ENCODE measurements at regions not wholly inside any gene's neighbourhood (a gene's known extent, or its start where the extent isn't known, plus 50 kb on each side); places are given as distances from the start of the nearest gene placed in this dataset.

GRCh38 chr15:100723315-100723801, 121.0 kb downstream of the ASB7 start:
- no peak overlapping the region for H3K27ac Mint-ChIP-seq
- no peak overlapping the region for H3K4me3 Mint-ChIP-seq
- H3K4me2 ChIP-seq, result no peak overlapping the region
- TF ChIP-seq JUNB (IDR thresholded peaks at IDR 0.05; ENCODE audit: unreplicated experiment) (no peak), CREB1 (CRISPR knock-in tag; IDR thresholded peaks at IDR 0.05; ENCODE audit: low read depth) (no peak), EZH2phosphoT487 (IDR thresholded peaks at IDR 0.05; ENCODE audit: unreplicated experiment) (no peak), STAT1 (IDR thresholded peaks at IDR 0.05; ENCODE audit: unreplicated experiment) (no peak), NANOG (IDR thresholded peaks at IDR 0.05; ENCODE audit: borderline replicate concordance) (no peak), POLR2AphosphoS5 (IDR thresholded peaks at IDR 0.05; ENCODE audit: low read depth) (no peak), REST (IDR thresholded peaks at IDR 0.05; ENCODE audit: unreplicated experiment) (no peak), ZNF114 (CRISPR knock-in tag; IDR thresholded peaks at IDR 0.05) (no peak), ZNF331 (CRISPR knock-in tag; IDR thresholded peaks at IDR 0.05; ENCODE audit: low read depth) (no peak), EZH2 (IDR thresholded peaks at IDR 0.05; ENCODE audit: low read depth, unreplicated experiment) (no peak)
- TF ChIP-seq, protein P1, sequence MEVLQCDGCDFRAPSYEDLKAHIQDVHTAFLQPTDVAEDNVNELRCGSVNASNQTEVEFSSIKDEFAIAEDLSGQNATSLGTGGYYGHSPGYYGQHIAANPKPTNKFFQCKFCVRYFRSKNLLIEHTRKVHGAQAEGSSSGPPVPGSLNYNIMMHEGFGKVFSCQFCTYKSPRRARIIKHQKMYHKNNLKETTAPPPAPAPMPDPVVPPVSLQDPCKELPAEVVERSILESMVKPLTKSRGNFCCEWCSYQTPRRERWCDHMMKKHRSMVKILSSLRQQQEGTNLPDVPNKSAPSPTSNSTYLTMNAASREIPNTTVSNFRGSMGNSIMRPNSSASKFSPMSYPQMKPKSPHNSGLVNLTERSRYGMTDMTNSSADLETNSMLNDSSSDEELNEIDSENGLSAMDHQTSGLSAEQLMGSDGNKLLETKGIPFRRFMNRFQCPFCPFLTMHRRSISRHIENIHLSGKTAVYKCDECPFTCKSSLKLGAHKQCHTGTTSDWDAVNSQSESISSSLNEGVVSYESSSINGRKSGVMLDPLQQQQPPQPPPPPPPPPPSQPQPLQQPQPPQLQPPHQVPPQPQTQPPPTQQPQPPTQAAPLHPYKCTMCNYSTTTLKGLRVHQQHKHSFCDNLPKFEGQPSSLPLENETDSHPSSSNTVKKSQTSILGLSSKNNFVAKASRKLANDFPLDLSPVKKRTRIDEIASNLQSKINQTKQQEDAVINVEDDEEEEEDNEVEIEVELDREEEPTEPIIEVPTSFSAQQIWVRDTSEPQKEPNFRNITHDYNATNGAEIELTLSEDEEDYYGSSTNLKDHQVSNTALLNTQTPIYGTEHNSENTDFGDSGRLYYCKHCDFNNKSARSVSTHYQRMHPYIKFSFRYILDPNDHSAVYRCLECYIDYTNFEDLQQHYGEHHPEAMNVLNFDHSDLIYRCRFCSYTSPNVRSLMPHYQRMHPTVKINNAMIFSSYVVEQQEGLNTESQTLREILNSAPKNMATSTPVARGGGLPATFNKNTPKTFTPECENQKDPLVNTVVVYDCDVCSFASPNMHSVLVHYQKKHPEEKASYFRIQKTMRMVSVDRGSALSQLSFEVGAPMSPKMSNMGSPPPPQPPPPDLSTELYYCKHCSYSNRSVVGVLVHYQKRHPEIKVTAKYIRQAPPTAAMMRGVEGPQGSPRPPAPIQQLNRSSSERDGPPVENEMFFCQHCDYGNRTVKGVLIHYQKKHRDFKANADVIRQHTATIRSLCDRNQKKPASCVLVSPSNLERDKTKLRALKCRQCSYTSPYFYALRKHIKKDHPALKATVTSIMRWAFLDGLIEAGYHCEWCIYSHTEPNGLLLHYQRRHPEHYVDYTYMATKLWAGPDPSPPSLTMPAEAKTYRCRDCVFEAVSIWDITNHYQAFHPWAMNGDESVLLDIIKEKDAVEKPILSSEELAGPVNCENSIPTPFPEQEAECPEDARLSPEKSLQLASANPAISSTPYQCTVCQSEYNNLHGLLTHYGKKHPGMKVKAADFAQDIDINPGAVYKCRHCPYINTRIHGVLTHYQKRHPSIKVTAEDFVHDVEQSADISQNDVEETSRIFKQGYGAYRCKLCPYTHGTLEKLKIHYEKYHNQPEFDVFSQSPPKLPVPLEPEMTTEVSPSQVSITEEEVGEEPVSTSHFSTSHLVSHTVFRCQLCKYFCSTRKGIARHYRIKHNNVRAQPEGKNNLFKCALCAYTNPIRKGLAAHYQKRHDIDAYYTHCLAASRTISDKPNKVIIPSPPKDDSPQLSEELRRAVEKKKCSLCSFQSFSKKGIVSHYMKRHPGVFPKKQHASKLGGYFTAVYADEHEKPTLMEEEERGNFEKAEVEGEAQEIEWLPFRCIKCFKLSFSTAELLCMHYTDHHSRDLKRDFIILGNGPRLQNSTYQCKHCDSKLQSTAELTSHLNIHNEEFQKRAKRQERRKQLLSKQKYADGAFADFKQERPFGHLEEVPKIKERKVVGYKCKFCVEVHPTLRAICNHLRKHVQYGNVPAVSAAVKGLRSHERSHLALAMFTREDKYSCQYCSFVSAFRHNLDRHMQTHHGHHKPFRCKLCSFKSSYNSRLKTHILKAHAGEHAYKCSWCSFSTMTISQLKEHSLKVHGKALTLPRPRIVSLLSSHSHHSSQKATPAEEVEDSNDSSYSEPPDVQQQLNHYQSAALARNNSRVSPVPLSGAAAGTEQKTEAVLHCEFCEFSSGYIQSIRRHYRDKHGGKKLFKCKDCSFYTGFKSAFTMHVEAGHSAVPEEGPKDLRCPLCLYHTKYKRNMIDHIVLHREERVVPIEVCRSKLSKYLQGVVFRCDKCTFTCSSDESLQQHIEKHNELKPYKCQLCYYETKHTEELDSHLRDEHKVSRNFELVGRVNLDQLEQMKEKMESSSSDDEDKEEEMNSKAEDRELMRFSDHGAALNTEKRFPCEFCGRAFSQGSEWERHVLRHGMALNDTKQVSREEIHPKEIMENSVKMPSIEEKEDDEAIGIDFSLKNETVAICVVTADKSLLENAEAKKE (CRISPR knock-in tag; IDR thresholded peaks at IDR 0.05), result no peak
- TF ChIP-seq, protein P2, sequence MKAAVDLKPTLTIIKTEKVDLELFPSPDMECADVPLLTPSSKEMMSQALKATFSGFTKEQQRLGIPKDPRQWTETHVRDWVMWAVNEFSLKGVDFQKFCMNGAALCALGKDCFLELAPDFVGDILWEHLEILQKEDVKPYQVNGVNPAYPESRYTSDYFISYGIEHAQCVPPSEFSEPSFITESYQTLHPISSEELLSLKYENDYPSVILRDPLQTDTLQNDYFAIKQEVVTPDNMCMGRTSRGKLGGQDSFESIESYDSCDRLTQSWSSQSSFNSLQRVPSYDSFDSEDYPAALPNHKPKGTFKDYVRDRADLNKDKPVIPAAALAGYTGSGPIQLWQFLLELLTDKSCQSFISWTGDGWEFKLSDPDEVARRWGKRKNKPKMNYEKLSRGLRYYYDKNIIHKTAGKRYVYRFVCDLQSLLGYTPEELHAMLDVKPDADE (IDR thresholded peaks at IDR 0.05), result no peak
- TF ChIP-seq, protein P3, sequence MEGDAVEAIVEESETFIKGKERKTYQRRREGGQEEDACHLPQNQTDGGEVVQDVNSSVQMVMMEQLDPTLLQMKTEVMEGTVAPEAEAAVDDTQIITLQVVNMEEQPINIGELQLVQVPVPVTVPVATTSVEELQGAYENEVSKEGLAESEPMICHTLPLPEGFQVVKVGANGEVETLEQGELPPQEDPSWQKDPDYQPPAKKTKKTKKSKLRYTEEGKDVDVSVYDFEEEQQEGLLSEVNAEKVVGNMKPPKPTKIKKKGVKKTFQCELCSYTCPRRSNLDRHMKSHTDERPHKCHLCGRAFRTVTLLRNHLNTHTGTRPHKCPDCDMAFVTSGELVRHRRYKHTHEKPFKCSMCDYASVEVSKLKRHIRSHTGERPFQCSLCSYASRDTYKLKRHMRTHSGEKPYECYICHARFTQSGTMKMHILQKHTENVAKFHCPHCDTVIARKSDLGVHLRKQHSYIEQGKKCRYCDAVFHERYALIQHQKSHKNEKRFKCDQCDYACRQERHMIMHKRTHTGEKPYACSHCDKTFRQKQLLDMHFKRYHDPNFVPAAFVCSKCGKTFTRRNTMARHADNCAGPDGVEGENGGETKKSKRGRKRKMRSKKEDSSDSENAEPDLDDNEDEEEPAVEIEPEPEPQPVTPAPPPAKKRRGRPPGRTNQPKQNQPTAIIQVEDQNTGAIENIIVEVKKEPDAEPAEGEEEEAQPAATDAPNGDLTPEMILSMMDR (conservative IDR thresholded peaks at IDR 0.05; ENCODE audit: low read depth in 2 of 2), result no peak
- H2AFZ ChIP-seq, result no peak overlapping the region
- ATAC-seq (no peak), DNase-seq (ENCODE audit: low spot score) (no peak)
- H3K36me3 ChIP-seq (ENCODE audit: insufficient read depth), result no peaks in the 10 kb centered on the region
- H3K36me3 Mint-ChIP-seq (ENCODE audit: low read depth), result no peaks in the 10 kb centered on the region
- 0 out of 2 replicates have a peak, but pooled peaks cover 1% of the 10 kb centered on the region for H3K9me2 ChIP-seq (ENCODE audit: insufficient read depth)
- H3F3A ChIP-seq (replicated peaks; ENCODE audit: low read depth), result no peaks in the 10 kb centered on the region
- 0 out of 2 replicates have a peak, but pooled peaks cover 7% of the 10 kb centered on the region for H3K4me1 ChIP-seq (ENCODE audit: insufficient read depth)
- H3K27me3 Mint-ChIP-seq (ENCODE audit: insufficient read depth, low read depth, poor library complexity), result peaks cover 7% of the 10 kb centered on the region
- no peaks in the 10 kb centered on the region; the same call in 2 of the 3 replicates for H3K9me3 Mint-ChIP-seq
- no peak overlapping the region for H3K4me3 ChIP-seq
- no peaks in the 10 kb centered on the region for H3K27me3 ChIP-seq (ENCODE audit: insufficient read depth)
- H3K79me2 ChIP-seq (replicated peaks; ENCODE audit: insufficient read depth), result no peaks in the 10 kb centered on the region
- H4K20me1 ChIP-seq (replicated peaks; ENCODE audit: insufficient read depth), result no peaks in the 10 kb centered on the region
- H3K27ac ChIP-seq (ENCODE audit: low read depth), result no peak overlapping the region
- peaks cover 7% of the 10 kb centered on the region for H3K4me1 Mint-ChIP-seq

Measured in GM23338 (cell line).